HG02885 (cell line): ENCODE measurements at regions not wholly inside any gene's neighbourhood (a gene's known extent, or its start where the extent isn't known, plus 50 kb on each side); places are given as distances from the start of the nearest gene placed in this dataset.

ENCODE experiments used
- ATAC-seq: cut with Tn5 transposase; IDR thresholded peaks from one replicate; pipeline ENCODE4 v1.9.1; 2021; ENCODE audit warnings: mild to moderate bottlenecking; ENCODE audit not compliant: unreplicated experiment, poor library complexity

DNA sequence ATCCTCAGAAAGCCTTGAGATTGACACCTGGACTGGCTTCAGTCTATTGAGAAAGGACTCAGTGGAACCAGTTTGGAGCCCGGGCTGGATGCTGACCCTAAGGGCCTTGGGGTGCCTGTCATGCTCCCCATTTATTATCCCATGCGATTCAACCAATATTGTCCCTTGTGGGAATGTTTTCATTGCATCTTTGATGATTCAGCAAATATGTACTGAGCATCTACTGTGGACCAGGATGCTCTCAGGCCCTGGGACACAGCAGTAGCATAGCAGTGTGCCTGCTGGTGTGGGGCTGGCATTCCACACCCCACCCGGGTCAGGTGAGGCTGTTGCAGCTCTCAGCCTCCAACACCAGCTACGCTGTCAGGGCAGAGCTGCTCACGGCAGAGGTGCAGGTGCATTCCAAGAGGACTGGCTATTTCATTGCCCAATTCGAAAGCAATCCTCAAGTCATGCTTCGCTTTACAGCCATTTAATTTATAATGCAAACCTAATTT lies 586.0 kb downstream of the TCERG1L start:
- ATAC-seq: no peak

GRCh38 chr10:130726996-130727725 lies 584.4 kb downstream of the TCERG1L start:
- no peak for ATAC-seq

DNA sequence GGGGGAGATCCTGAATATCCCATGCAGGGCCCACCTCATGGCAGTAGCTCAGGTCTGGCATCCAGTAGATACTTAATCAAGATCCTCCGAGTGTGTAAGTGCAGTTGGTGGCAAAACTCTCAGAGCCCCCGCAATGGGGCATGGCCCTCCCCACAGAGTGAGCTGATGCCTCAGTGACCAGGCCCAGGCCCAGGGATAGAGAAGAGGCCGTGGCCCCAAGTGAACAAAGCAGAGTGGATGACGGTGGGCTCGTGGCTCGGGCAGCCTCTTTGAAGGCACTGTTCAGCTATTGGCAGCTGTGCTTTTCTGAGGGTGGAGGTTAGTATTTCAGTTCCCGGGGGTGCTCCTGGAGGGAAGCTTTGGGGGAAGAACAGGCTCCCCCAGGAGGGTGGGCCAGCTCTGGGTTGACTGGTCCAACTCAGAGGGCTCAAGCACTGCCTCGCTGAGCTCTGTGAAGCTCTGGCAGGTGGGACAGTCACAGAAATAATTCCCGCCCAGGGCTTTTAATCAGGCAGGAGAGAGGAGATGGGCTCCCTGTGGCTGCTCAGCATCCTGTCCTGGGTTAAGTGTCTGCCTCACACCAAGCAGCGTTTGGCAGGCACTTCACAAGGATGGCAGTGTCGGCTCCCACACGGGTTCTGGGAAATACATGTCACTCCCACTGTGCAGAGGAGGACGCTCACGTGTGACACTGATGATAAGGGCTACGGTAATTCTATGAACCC lies 583.6 kb downstream of the TCERG1L start:
- no peak for ATAC-seq

- ATAC-seq: no peak
Measured at GRCh38 chr10:130728531-130729215, 582.8 kb downstream of the TCERG1L start.

DNA sequence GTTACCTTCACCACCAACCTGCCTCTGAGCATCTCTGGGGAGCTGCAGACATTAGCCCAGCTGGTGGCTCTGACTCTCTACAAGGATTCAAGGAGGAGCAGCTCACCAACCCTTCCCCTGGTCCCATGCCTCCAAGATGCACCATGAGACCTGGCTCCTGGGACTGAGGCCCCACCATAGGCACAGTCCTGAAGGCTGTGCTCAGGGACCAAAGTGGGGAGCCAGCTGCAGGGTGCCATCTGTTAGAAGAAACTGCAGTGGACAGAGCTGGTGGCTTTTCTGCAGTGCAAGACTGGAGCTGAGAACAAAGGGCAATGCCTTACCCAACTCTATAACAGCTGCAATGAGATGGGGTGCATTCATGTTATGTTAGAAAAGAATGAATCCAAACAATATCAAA lies 581.6 kb downstream of the TCERG1L start:
- no peak for ATAC-seq

GRCh38 chr10:130737186-130737585 lies 574.3 kb downstream of the TCERG1L start:
- ATAC-seq: no peak

- ATAC-seq: no peak
Measured at GRCh38 chr10:130737621-130738020, 573.9 kb downstream of the TCERG1L start.

GRCh38 chr10:130739016-130739756 lies 572.3 kb downstream of the TCERG1L start:
- ATAC-seq: no peak

DNA sequence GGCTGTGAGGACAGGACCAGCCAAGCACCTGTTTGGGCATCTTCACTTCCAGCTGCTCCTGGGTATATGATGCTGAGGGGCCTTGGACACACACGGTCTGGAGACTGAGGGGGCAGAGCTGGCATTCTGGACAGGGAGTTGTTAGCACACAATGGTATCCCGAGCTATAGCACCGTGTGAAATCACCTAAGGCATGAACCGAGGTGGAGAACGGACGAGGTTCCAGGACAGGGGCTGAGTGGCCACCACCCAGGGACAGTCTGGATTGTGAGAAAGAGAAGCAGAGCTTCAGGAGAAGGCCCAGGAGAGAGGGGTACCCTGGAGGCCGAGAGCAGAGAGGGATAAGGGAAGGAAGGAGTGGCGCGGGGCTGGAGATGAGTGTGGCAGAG lies 571.8 kb downstream of the TCERG1L start:
- no peak for ATAC-seq

- no peak for ATAC-seq
Measured at GRCh38 chr10:130740166-130740565, 571.4 kb downstream of the TCERG1L start.

GRCh38 chr10:130740915-130741750 lies 570.4 kb downstream of the TCERG1L start:
- ATAC-seq: no peak

- no peak for ATAC-seq
Measured at GRCh38 chr10:130741901-130742855, 569.3 kb downstream of the TCERG1L start.

DNA sequence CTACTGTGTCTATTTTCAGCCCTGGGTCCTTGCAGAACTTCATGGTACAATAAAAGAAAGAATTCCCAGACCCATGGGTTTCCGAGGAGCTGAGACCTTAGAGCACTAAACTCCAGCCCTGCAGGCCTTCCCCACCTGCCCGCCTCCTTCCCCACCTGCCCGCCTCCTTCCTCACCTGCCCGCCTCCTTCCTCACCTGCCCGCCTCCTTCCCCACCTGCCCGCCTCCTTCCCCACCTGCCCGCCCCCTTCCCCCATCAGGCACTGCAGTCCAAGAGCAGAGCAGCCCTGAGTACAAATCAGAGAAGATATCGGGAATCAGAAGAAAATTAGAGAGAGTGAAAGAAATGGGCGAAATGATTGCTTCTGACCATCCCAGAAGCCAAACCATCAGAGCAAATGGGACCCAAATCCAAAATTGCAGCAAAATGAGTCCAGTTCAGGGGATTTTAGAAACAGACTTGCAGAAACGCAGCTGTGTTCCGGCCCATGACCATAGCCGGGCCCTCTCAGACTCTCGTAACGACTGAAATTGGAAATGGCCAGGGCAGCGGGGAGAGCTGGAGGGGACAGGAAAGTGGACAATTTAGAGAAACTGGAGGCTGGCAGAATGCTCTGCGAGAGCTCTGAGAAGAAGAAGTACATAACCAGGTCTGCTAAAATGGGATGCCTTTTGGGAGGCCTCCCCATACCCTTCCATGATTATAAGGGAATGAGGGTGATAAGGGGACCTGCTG lies 568.4 kb downstream of the TCERG1L start:
- ATAC-seq: no peak

GRCh38 chr10:130743751-130744271 lies 567.7 kb downstream of the TCERG1L start:
- no peak for ATAC-seq

DNA sequence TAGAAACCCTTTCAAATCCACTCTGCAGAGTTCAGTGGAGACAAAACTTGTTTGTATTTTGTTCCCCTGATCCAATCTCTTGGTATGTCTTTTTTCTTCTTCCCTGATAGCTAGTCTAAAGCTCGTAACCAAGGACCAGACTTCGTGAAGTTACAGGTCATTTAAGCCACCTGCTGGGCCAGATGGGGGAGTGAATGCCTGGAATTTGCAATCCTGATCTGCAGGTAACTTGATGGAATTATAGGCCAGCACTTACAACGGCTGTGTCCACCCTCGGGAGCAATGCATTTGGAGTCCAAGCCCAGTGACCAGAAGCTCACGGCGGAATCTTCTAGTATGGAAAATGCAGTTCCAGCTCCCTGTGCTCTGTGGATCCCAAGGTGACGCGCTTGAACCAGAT lies 566.9 kb downstream of the TCERG1L start:
- no peak for ATAC-seq

DNA sequence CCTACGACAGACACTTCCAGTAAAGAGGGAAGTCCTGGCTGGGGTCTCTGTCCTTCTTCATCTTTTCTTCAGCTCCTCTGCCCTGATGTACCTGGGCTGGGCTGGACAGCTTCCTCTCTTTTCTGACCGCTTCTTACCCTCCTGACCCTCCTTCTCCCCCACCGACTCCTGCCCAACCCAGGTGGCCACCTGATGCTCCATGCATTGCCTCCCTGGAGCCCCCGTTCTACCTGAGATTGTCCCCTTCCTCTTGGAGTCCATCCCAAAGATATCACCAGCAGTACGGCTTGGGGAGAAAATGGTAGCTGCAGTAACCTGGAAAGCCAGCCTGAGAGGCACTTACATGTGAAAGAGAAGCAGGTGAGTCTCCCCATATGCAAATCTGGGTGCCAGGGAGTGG lies 566.3 kb downstream of the TCERG1L start:
- no peak for ATAC-seq

DNA sequence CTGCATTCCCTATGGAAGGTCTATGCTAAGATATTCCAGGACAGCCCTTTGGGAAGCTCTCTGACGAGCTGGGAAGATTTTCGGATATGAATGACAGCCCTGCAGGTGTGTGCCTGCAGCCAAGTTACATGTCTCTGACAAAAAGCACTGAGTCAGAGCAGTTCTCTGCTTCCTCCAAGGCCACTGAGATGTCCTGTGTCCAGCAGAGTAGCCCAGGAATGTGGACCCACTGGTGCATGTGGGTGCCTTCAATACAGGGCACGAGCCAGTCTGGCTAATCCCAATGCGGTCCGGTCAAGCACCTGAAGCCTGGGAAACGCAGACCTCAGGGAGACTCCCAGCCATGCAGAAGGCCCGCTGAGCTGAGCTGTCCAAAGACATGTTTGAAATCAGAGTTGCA lies 565.7 kb downstream of the TCERG1L start:
- no peak for ATAC-seq

- no peak for ATAC-seq
Measured at GRCh38 chr10:130746311-130746710, 565.2 kb downstream of the TCERG1L start.
